Ovary (tissue), 7 donors: ENCODE measurements at regions not wholly inside any gene's neighbourhood (a gene's known extent, or its start where the extent isn't known, plus 50 kb on each side); places are given as distances from the start of the nearest gene placed in this dataset.
"Not testable (repeated sequence)": the region's sequence is repeated elsewhere in the genome, so short reads cannot be mapped to it uniquely, and the experiment has no call there.

ENCODE experiments used
- DNase-seq, 5 donors: peaks; one replicate each; pipeline ENCODE4 v3.0.0-alpha.2; 2019 to 2020
- H3K27ac ChIP-seq, 2 donors: fragments of 200-600 bp; one replicate each; pipeline versions ENCODE4 v1.5.1 to v1.8.0; 2019 to 2022
- H3K27me3 ChIP-seq: fragments of 200-600 bp; one replicate; pipeline ENCODE4 v1.8.0; 2022
- H3K36me3 ChIP-seq: fragments of 200-600 bp; sonication (generic); one replicate; pipeline ENCODE4 v1.5.1; 2019
- H3K4me1 ChIP-seq: one replicate; pipeline ENCODE4 v1.8.1; 2013; ENCODE audit warnings: mild to moderate bottlenecking, moderate library complexity; ENCODE audit not compliant: insufficient read depth
- H3K4me3 ChIP-seq: fragments of 200-600 bp; sonication (generic); one replicate; pipeline ENCODE4 v1.5.1; 2017
- H3K9me3 ChIP-seq, 2 donors: fragments of 200-600 bp in 1 of 2; sonication (generic) in 1 of 2; one replicate each; pipeline versions ENCODE4 v1.5.1 to v1.8.1; 2013 to 2019; ENCODE audit warnings: mild to moderate bottlenecking in 1 of 2, moderate library complexity in 1 of 2
- EP300 ChIP-seq: sonication (generic); formaldehyde crosslinking; IDR thresholded peaks from one replicate; pipeline ENCODE4 v1.6.1; 2017; ENCODE audit warnings: antibody characterized with exemption
- POLR2A ChIP-seq: fragments of 450-650 bp; IDR thresholded peaks from one replicate; pipeline ENCODE4 v1.6.1; 2017; ENCODE audit warnings: antibody characterized with exemption, mild to moderate bottlenecking, moderate library complexity
- WGBS, 3 donors: extraction: QIAGEN DNeasy Blood & Tissue Kit in 1 of 3; methylation state at CpG; one replicate each; pipeline versions ENCODE4 v1.1.5 to v1.1.7; 2013 to 2017; 5-methylcytosine and 5-hydroxymethylcytosine counted together
- intact Hi-C, 4 donors: fragments of 100-400 bp; cut with DNase I; formaldehyde crosslinking; loops; one replicate each; pipeline versions ENCODE4 v1.11.0 to v1.15.1; 2022 to 2023
- TF ChIP-seq, protein P1 (sequence below), 3 donors: fragments of 450-650 bp in 2 of 3; fragments of 200-600 bp in 1 of 3; IDR thresholded peaks; one replicate each; pipeline versions ENCODE4 v1.5.1 to v1.8.0; 2016 to 2022; ENCODE audit warnings: antibody characterized with exemption in 3 of 3, mild to moderate bottlenecking in 1 of 3
- donor health status: DM: no; HTN: no; CAD: no; lungs with moderate emphysema.
- donor health status: DM: no; HTN: no; CAD: no.
- donor health status: Bipolar disorder and iron deficiency.
- donor health status: DM: no; HTN: no; CAD: no.
- donor health status: DM: yes; HTN: yes; CAD: no.

DNA sequence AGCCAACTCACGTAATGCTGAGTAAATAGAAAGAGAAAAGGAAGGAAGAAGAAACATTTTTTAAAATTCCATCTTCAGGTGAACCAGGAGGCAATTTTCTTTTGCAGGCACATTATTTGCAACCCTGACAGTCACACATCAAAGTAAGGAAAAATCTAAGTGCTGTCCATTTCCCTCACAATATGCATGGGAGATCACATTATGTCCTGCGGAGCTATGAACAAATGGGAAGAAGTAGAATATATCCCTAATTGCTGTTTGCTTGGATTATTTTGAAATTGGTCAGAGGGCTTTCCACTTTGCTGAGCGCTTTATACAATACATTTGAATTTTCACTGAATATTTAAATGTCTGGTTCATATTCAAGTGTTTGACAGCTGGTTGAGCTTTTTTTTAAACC lies 133.8 kb upstream of the API5 start:
- no peaks in the 10 kb centered on the region for H3K36me3 ChIP-seq
- no peak overlapping the region for H3K27ac ChIP-seq
- H3K4me3 ChIP-seq: no peak overlapping the region
- no peaks in the 10 kb centered on the region for H3K9me3 ChIP-seq
- no peak for TF ChIP-seq EP300
- TF ChIP-seq POLR2A: no peak
- TF ChIP-seq, protein P1, sequence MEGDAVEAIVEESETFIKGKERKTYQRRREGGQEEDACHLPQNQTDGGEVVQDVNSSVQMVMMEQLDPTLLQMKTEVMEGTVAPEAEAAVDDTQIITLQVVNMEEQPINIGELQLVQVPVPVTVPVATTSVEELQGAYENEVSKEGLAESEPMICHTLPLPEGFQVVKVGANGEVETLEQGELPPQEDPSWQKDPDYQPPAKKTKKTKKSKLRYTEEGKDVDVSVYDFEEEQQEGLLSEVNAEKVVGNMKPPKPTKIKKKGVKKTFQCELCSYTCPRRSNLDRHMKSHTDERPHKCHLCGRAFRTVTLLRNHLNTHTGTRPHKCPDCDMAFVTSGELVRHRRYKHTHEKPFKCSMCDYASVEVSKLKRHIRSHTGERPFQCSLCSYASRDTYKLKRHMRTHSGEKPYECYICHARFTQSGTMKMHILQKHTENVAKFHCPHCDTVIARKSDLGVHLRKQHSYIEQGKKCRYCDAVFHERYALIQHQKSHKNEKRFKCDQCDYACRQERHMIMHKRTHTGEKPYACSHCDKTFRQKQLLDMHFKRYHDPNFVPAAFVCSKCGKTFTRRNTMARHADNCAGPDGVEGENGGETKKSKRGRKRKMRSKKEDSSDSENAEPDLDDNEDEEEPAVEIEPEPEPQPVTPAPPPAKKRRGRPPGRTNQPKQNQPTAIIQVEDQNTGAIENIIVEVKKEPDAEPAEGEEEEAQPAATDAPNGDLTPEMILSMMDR (IDR thresholded peaks at IDR 0.05): no peak
- H3K4me1 ChIP-seq: no peaks in the 10 kb centered on the region
- DNase-seq: no peak
- intact Hi-C loops: no loop called here
- 44 to 72% (median 67%) methylated on average over 3 of the region's 3 CpGs for WGBS, 3 donors
- no peaks in the 10 kb centered on the region for H3K27me3 ChIP-seq

DNA sequence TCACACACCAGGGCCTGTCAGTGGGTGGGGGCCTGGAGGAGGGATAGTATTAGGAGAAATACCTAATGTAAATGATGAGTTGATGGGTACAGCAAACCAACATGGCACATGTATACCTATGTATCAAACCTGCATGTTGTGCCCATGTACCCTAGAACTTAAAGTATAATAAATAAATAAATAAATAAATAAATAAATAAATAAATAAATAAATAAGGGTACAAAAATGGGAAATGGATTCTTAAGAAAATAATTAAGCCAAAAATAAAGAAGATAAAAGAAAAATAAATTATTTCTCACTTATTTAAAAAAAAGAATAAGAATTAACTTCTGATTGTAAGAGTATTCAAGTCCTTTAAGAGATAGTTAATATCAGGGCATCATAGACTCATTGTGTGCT lies 117.3 kb upstream of the API5 start:
- intact Hi-C loops, H3K4me1 ChIP-seq, H3K27ac ChIP-seq: not testable (repeated sequence)

DNA sequence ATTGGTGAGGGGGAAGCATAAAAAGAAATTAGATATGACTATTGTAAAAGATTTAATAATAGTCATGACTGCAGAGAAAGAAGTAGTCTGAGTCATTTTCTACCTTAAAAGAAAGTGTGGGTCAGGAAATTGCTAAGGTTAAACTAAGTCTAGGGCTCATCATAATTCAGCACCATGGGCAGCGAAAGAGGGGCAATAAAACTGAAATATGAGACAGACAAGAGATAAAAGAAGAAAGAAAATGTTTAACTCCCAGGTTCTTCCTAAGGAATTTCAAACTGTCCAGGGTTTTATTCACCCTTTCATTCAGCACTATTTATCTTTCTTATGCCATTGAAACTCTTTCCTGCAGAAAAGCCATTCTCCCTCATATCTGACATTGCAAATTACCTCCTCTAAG lies 114.4 kb upstream of the API5 start:
- WGBS, 3 donors: 0 to 4% (median 0%) methylated on average over 1 of the region's 1 CpG
- H3K36me3 ChIP-seq: no peaks in the 10 kb centered on the region
- intact Hi-C loops: no loop called here
- H3K4me1 ChIP-seq: no peaks in the 10 kb centered on the region
- H3K27me3 ChIP-seq: no peaks in the 10 kb centered on the region
- H3K9me3 ChIP-seq: no peaks in the 10 kb centered on the region
- no peak overlapping the region for H3K27ac ChIP-seq
- TF ChIP-seq EP300: no peak
- TF ChIP-seq POLR2A: no peak
- TF ChIP-seq, protein P1 (IDR thresholded peaks at IDR 0.05): no peak
- DNase-seq: no peak
- H3K4me3 ChIP-seq: no peak overlapping the region

More for the DNA sequence above, 117.3 kb upstream of the API5 start:
- not testable (repeated sequence) for DNase-seq, H3K27me3 ChIP-seq, H3K36me3 ChIP-seq, H3K4me3 ChIP-seq, H3K9me3 ChIP-seq

DNA sequence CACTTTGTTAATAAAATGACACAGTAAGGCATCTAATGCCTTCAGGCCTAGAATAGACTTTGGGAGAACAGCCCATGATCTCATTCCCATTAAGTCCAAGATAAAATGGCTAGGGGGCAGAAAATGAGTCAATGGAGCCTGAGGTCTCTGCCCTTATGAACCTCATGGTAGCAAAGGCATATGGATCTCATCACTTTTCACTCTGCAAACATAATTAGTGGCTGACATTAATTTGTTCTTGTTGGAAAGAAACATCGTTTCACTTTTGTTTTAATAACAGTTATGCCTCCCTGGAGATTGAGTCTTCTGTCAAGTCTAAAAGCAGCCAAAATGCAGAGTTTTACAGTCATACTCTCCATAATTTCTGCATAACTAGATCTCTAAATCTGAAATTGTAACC lies 111.8 kb upstream of the API5 start:
- no peak for DNase-seq
- H3K4me3 ChIP-seq: no peak overlapping the region
- H3K27ac ChIP-seq: no peak overlapping the region
- TF ChIP-seq, protein P1 (IDR thresholded peaks at IDR 0.05): no peak
- no peak for TF ChIP-seq EP300
- no peak for TF ChIP-seq POLR2A
- 2 to 15% (median 10%) methylated on average over 1 of the region's 1 CpG for WGBS, 3 donors
- no peaks in the 10 kb centered on the region for H3K9me3 ChIP-seq
- intact Hi-C loops: no loop called here
- no peaks in the 10 kb centered on the region for H3K36me3 ChIP-seq
- H3K27me3 ChIP-seq: no peaks in the 10 kb centered on the region
- H3K4me1 ChIP-seq: no peaks in the 10 kb centered on the region

DNA sequence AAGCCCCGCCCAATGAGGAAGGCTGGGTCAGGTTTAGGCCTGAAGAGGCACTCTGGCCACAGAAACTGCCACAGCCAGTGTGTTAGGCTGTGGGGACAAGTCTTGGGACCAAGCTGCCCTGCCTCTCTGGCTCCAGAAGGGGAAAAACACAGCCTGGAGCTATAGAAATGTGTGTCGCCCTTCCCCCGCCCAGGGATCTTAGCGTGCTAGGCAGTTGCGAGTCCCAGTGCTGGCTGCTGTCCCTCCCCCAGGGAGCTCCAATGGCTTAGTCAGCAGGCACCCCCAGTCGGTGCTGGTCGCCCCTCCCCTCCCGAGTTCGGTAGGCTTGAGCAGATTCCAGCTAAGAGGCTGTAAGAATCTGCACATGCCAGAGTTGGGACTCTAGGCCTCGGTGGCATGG lies 99.5 kb upstream of the API5 start:
- no peak overlapping the region for H3K4me3 ChIP-seq
- DNase-seq: no peak
- H3K27ac ChIP-seq: no peak overlapping the region
- H3K4me1 ChIP-seq: no peaks in the 10 kb centered on the region
- H3K27me3 ChIP-seq: no peaks in the 10 kb centered on the region
- intact Hi-C loops: no loop called here
- WGBS, 3 donors: 65 to 82% (median 76%) methylated on average over 4 to 10 of the region's 10 CpGs
- H3K9me3 ChIP-seq: no peaks in the 10 kb centered on the region
- no peaks in the 10 kb centered on the region for H3K36me3 ChIP-seq
- TF ChIP-seq, protein P1 (IDR thresholded peaks at IDR 0.05): no peak
- TF ChIP-seq POLR2A: no peak
- TF ChIP-seq EP300: no peak
